ENCODE measurements at regions not wholly inside any gene's neighbourhood (a gene's known extent, or its start where the extent isn't known, plus 50 kb on each side); places are given as distances from the start of the nearest gene placed in this dataset.

DNA sequence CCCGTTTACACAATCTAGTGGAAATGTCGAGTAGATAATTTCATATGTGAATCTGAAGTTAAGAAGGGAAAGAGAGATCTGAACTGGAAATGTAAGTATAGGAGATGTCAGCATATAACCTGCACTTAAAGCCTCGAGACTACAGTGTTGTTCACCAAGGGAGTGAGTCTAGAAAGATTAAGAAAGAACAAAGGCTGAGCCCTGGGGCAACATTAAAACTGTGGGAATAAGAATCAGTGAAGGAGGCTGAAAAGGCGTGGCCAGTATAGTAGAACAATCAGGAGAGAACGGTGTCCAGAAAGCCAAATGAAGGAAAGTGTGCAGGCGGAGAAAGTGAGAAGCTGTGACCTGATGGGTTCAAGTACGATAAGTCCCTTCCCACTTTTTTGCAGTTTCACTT, 118.8 kb upstream of the TENM3 start:
- no peaks in the 10 kb centered on the region for H3K36me3 ChIP-seq
- intact Hi-C loops (cut with DNase I): no loop called here
- 88 to 94% methylated on average over 7 of the region's 7 CpGs for WGBS, 2 donors
- H3K4me1 ChIP-seq: no peaks in the 10 kb centered on the region
- H3K9me3 ChIP-seq: no peaks in the 10 kb centered on the region
- no peak overlapping the region for H3K4me3 ChIP-seq (replicated peaks in 1 of 3)
- no peak for DNase-seq
- no peaks in the 10 kb centered on the region for H3K27me3 ChIP-seq
- no peak for TF ChIP-seq POLR2A (IDR thresholded peaks at IDR 0.05)
- TF ChIP-seq, protein P1, sequence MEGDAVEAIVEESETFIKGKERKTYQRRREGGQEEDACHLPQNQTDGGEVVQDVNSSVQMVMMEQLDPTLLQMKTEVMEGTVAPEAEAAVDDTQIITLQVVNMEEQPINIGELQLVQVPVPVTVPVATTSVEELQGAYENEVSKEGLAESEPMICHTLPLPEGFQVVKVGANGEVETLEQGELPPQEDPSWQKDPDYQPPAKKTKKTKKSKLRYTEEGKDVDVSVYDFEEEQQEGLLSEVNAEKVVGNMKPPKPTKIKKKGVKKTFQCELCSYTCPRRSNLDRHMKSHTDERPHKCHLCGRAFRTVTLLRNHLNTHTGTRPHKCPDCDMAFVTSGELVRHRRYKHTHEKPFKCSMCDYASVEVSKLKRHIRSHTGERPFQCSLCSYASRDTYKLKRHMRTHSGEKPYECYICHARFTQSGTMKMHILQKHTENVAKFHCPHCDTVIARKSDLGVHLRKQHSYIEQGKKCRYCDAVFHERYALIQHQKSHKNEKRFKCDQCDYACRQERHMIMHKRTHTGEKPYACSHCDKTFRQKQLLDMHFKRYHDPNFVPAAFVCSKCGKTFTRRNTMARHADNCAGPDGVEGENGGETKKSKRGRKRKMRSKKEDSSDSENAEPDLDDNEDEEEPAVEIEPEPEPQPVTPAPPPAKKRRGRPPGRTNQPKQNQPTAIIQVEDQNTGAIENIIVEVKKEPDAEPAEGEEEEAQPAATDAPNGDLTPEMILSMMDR (IDR thresholded peaks at IDR 0.05): no peak
- H3K27ac ChIP-seq: no peak overlapping the region

DNA sequence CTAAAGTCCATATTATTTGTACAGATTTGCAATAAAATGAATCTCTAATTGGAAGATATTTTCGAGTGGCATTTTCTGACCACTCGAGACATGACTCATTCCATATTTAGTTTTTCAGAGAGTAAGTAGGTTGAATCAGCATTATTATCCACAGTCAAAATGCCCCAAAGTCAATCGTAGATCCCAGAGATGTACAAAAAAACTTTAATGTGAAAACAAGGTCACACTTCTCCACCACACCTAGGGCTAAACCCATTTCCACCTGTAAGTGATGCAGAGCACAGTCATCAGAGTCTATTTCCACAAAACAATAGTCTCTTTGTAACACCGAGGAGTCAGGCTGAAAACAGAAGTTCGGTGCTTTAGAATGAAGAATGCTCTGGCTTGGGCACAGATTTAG, 117.1 kb upstream of the TENM3 start:
- no peaks in the 10 kb centered on the region for H3K36me3 ChIP-seq
- intact Hi-C loops (cut with DNase I): no loop called here
- H3K9me3 ChIP-seq: no peaks in the 10 kb centered on the region
- 84 to 88% methylated on average over 5 of the region's 5 CpGs for WGBS, 2 donors
- H3K27me3 ChIP-seq: no peaks in the 10 kb centered on the region
- no peaks in the 10 kb centered on the region for H3K4me1 ChIP-seq
- no peak overlapping the region for H3K27ac ChIP-seq
- no peak for TF ChIP-seq POLR2A (IDR thresholded peaks at IDR 0.05)
- TF ChIP-seq, protein P1 (IDR thresholded peaks at IDR 0.05): no peak
- no peak for DNase-seq
- no peak overlapping the region for H3K4me3 ChIP-seq (replicated peaks in 1 of 3)

DNA sequence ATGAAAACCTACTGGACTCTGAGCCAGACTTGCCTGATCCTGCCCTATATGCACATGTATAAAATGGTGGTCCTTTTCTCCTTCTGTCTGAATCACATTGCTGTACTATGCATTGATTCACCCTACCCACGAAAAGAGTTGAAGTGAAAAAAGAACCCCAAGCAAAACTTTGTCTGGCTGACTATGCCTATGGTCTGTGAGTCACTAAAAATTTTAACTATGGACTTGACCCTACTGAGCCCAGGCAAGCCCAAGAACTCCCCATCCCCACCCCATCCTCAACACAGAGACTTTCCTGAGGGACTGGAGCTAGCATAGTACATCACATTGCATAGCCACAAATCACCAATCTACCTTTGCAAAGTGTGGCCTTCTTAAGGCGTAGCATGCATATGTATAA, 116.6 kb upstream of the TENM3 start:
- no peak for DNase-seq
- intact Hi-C loops (cut with DNase I): no loop called here
- Histone ChIP-seq H3K27me3 (no peaks in the 10 kb centered on the region), H3K36me3 (no peaks in the 10 kb centered on the region), H3K27ac (no peak overlapping the region), H3K4me1 (no peaks in the 10 kb centered on the region), H3K4me3 (replicated peaks in 1 of 3) (no peak overlapping the region), H3K9me3 (no peaks in the 10 kb centered on the region)
- no peak for TF ChIP-seq POLR2A (IDR thresholded peaks at IDR 0.05)
- TF ChIP-seq, protein P1 (IDR thresholded peaks at IDR 0.05): no peak
- 97 to 98% methylated on average over 2 of the region's 2 CpGs for WGBS, 2 donors

DNA sequence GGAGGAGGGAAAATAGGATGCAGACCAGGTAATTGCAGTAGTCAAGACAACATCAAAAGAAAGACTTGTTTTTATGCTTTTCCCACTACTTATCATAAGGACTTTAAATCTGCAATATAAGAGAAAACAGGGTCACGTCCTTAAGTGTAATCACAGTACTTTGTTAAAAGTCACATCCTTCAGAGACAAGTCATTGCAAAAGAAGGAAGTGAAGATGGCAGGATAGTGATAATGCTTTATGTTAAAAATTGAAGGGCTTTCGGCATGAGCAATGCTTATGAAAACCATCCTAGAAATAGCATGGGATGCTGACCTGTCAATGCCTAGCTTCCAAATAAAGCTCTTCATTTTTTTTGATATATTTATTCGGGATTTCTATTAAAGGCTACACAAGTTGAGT, 110.2 kb upstream of the TENM3 start:
- no peak overlapping the region for H3K27ac ChIP-seq
- no peak for DNase-seq
- H3K4me3 ChIP-seq (replicated peaks in 1 of 3): no peak overlapping the region
- H3K27me3 ChIP-seq: no peaks in the 10 kb centered on the region
- 89 to 93% methylated on average over 3 of the region's 3 CpGs for WGBS, 2 donors
- no peaks in the 10 kb centered on the region for H3K4me1 ChIP-seq
- no peaks in the 10 kb centered on the region for H3K36me3 ChIP-seq
- no peaks in the 10 kb centered on the region for H3K9me3 ChIP-seq
- TF ChIP-seq POLR2A (IDR thresholded peaks at IDR 0.05): no peak
- TF ChIP-seq, protein P1 (IDR thresholded peaks at IDR 0.05): no peak
- intact Hi-C loops (cut with DNase I): no loop called here

DNA sequence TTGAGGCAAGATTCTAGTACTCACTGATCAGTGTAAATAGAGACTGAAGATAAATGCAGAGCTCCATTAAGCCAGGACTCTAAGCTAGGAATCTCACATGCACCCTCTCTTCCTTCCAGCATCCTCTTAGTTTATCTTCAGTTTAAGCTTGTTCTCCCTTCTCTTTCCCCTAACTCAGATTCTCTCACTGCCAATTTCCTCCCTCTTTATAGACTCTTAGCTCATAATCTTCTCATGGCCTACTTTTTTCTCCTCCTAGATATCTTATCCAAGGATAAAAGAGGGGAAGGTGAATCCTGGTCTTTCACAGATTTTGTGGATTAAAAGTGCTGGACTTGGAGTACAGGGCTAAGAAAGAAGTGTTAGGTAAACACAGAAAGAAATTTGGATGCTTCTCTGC, 108.9 kb upstream of the TENM3 start:
- Histone ChIP-seq H3K4me1 (no peaks in the 10 kb centered on the region), H3K4me3 (replicated peaks in 1 of 3) (no peak overlapping the region), H3K36me3 (no peaks in the 10 kb centered on the region), H3K9me3 (no peaks in the 10 kb centered on the region), H3K27me3 (no peaks in the 10 kb centered on the region), H3K27ac (no peak overlapping the region)
- intact Hi-C loops (cut with DNase I): no loop called here
- DNase-seq: no peak
- TF ChIP-seq, protein P1 (IDR thresholded peaks at IDR 0.05): no peak
- TF ChIP-seq POLR2A (IDR thresholded peaks at IDR 0.05): no peak
